Right atrium auricular region (tissue), 2 donors: ENCODE measurements at regions not wholly inside any gene's neighbourhood (a gene's known extent, or its start where the extent isn't known, plus 50 kb on each side); places are given as distances from the start of the nearest gene placed in this dataset.

Source experiments
- DNase-seq: peaks from one replicate; pipeline ENCODE4 v3.0.0-alpha.2; 2019; ENCODE audit warnings: low spot score
- H3K27ac ChIP-seq, 2 donors: fragments of 200-600 bp; sonication (generic); 1 replicate in 1 of 2; 2 replicates in 1 of 2; pipeline ENCODE4 v1.5.1; 2016 to 2019
- H3K27me3 ChIP-seq, 2 donors: fragments of 200-600 bp; sonication (generic); one replicate each; pipeline versions ENCODE4 v1.5.1 to v1.6.0; 2017 to 2019
- H3K36me3 ChIP-seq: fragments of 200-600 bp; sonication (generic); one replicate; pipeline ENCODE4 v1.5.1; 2016
- H3K4me1 ChIP-seq, 2 donors: fragments of 200-600 bp; sonication (generic); one replicate each; pipeline versions ENCODE4 v1.5.1 to v1.6.0; 2017 to 2019
- H3K4me3 ChIP-seq, 2 donors: fragments of 200-600 bp; sonication (generic); 1 replicate in 1 of 2; 2 replicates in 1 of 2; pipeline ENCODE4 v1.5.1; 2017 to 2019; ENCODE audit warnings: mild to moderate bottlenecking in 1 of 2, moderate library complexity in 1 of 2
- H3K9me3 ChIP-seq, 2 donors: fragments of 200-600 bp; sonication (generic); one replicate each; pipeline ENCODE4 v1.5.1; 2019
- TF ChIP-seq, protein P1 (sequence below), 2 donors: fragments of 200-600 bp; sonication (generic); IDR thresholded peaks; one replicate each; pipeline ENCODE4 v1.5.1; 2019; ENCODE audit warnings: antibody characterized with exemption in 2 of 2

DNA sequence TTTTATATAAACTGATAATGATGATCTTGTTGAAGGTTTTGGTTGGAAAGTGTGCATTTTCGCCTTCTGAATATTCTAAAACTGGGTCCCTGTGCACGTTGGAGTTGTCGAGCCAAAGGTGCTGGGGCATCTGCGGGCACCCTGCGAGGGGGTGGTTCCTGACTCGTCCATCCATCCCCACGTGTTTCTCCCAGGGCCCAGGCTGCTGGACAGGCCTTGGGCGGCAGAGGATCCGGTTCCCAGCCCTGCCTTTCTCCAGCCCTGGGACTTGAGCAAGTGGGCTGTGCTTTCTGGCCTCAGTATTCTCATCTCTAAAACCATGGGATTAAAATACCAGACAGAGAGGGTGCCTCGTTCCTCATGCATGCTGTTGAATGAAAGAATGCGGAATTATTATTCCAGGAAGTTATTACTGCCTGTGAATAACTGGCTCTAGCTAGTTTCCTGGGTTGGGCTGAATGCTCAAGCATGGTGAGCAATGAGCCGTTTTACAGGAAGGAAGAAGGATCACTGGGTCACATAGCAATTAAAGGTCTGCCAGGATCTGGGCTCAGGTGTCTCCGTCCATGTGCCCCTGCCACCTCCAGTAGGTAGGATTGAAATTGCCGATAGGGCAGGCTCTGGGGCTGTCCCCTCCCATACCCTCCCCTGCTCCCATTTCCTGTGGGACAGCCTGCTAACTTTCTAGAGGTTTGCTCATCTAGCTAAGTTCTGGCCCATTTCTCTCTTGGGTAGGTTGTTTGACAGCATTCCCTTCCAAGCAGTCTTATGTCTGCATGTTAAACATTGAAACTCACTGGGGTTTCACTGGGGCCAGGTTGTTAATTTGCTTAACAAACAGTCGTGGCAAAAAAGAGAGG, 77.2 kb upstream of the HS6ST1 start:
- no peak for DNase-seq
- H3K27me3 ChIP-seq = no peaks in the 10 kb centered on the region
- no peak overlapping the region for H3K27ac ChIP-seq
- no peaks in the 10 kb centered on the region for H3K9me3 ChIP-seq
- H3K4me3 ChIP-seq = no peak overlapping the region
- no peaks in the 10 kb centered on the region for H3K4me1 ChIP-seq
- TF ChIP-seq, protein P1, sequence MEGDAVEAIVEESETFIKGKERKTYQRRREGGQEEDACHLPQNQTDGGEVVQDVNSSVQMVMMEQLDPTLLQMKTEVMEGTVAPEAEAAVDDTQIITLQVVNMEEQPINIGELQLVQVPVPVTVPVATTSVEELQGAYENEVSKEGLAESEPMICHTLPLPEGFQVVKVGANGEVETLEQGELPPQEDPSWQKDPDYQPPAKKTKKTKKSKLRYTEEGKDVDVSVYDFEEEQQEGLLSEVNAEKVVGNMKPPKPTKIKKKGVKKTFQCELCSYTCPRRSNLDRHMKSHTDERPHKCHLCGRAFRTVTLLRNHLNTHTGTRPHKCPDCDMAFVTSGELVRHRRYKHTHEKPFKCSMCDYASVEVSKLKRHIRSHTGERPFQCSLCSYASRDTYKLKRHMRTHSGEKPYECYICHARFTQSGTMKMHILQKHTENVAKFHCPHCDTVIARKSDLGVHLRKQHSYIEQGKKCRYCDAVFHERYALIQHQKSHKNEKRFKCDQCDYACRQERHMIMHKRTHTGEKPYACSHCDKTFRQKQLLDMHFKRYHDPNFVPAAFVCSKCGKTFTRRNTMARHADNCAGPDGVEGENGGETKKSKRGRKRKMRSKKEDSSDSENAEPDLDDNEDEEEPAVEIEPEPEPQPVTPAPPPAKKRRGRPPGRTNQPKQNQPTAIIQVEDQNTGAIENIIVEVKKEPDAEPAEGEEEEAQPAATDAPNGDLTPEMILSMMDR (IDR thresholded peaks at IDR 0.05) = no peak
- no peaks in the 10 kb centered on the region for H3K36me3 ChIP-seq

DNA sequence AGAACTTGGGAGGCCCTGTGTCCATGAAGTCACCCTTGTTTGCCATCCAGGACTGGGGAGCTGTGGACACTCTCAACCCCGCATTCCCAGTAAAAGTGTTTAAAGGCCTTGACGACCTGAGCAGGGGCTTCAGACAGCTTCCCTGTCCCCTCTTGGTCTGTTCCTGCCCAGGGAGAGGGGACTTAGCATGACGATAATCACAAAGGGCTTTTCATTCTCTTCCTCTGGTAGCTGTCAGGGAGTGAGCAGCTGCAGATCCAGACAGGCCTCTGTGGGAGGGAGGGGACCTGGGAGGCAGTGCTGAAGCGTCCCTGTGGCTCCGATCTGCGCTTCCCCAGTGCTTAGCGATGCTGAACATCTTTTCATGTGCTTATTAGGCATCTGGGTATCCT, 77.8 kb upstream of the HS6ST1 start:
- TF ChIP-seq, protein P1 (IDR thresholded peaks at IDR 0.05) = no peak
- Histone ChIP-seq H3K9me3 (no peaks in the 10 kb centered on the region), H3K27ac (no peak overlapping the region), H3K27me3 (no peaks in the 10 kb centered on the region), H3K4me3 (no peak overlapping the region), H3K4me1 (no peaks in the 10 kb centered on the region), H3K36me3 (no peaks in the 10 kb centered on the region)
- no peak for DNase-seq

DNA sequence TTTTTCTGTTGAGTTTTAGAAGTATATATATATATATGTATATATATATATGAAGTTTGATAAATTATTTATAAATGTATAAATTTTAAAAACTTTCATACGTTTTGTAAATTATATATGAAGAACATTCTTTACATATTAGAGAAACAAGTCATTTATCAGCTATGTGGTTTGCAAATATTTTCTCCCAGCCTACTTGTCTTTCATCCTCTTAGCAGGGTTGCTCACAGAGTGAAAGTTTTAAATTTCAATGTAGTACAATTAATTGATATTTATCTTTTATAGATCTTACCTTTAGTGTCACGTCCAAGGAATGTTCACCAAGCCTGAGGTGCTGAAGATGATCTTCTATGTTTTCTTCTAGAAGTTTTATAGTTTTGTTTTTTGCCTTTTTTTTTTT, 78.3 kb upstream of the HS6ST1 start:
- no peak for DNase-seq
- Histone ChIP-seq H3K4me3 (no peak overlapping the region), H3K4me1 (no peaks in the 10 kb centered on the region), H3K9me3 (no peaks in the 10 kb centered on the region), H3K36me3 (no peaks in the 10 kb centered on the region), H3K27me3 (no peaks in the 10 kb centered on the region), H3K27ac (no peak overlapping the region)
- TF ChIP-seq, protein P1 (IDR thresholded peaks at IDR 0.05) = no peak

DNA sequence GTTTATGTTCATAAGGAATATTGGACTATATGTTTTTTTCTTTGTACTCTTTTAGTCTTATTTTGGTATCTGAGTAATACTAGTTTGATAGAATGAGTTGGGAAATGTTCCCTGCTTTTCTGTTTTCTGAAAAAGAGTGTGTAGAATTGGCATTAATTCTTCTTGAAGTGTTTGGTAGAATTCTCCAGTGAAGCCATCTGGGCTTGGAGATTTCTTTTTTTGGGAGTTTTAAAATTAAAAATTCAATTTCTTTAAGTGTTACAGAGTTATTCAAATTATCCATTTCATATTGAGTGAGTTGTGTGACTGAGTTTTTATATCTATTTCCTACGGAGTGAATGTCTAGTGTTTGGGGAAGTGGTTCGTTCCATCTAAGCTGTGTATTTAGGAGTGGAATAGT, 80.6 kb upstream of the HS6ST1 start:
- Histone ChIP-seq H3K36me3 (no peaks in the 10 kb centered on the region), H3K27me3 (no peaks in the 10 kb centered on the region), H3K27ac (no peak overlapping the region), H3K4me3 (no peak overlapping the region), H3K9me3 (no peaks in the 10 kb centered on the region), H3K4me1 (no peaks in the 10 kb centered on the region)
- TF ChIP-seq, protein P1 (IDR thresholded peaks at IDR 0.05) = no peak
- DNase-seq = no peak

DNA sequence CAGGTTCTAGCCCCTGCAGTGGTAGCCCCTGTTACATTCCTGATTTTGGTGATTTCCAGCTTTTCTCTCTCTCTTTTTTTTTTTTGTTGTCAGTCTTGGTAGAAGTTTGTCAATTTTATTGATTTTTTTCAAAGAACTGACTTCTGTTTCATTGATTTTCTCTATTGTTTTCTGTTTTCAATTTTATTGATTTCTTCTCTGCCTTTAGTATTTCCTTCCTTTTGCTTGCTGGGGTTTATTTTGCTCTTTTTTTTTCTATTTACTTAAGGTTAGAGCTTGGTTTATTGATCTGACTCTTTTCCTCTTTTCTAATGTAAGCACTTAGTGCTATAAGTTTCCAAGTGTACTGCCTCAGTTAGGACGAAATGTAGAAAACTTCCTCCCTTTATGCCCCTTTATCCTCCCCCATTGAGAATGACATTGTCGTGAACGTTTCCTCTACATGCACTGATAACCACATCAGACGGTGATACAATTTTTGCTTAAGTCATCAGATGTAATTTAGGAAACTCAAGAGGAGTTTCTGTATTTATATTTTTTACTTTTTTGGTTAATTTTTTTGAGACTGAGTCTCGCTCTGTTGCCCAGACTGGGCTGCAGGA, 81.1 kb upstream of the HS6ST1 start:
- no peaks in the 10 kb centered on the region for H3K36me3 ChIP-seq
- H3K4me1 ChIP-seq = no peaks in the 10 kb centered on the region
- H3K27ac ChIP-seq = no peak overlapping the region
- no peaks in the 10 kb centered on the region for H3K9me3 ChIP-seq
- H3K4me3 ChIP-seq = no peak overlapping the region
- TF ChIP-seq, protein P1 (IDR thresholded peaks at IDR 0.05) = no peak
- no peaks in the 10 kb centered on the region for H3K27me3 ChIP-seq
- DNase-seq = no peak
